WERI-Rb-1 (cell line): ENCODE measurements at regions not wholly inside any gene's neighbourhood (a gene's known extent, or its start where the extent isn't known, plus 50 kb on each side); places are given as distances from the start of the nearest gene placed in this dataset.

Experiments used
- DNase-seq: peaks from one replicate; pipeline ENCODE4 v3.0.0-alpha.2; 2020
- H3K27ac ChIP-seq: fragments of 250-450 bp; sonication (Bioruptor Pico); 2 replicates; pipeline ENCODE4 v1.5.1; 2020; ENCODE audit warnings: mild to moderate bottlenecking, moderate library complexity
- H3K27me3 ChIP-seq: fragments of 250-450 bp; sonication (Bioruptor Pico); 2 replicates; pipeline ENCODE4 v1.5.1; 2021; ENCODE audit warnings: mild to moderate bottlenecking, low read depth, moderate library complexity; ENCODE audit not compliant: insufficient read depth, severe bottlenecking
- H3K36me3 ChIP-seq: fragments of 250-450 bp; sonication (Bioruptor Pico); 2 replicates; pipeline ENCODE4 v1.5.1; 2020; ENCODE audit warnings: mild to moderate bottlenecking, moderate library complexity
- H3K4me3 ChIP-seq: 2 replicates; pipeline ENCODE4 v1.5.1; 2011; ENCODE audit warnings: low read depth, mild to moderate bottlenecking, control low read depth, low read length
- H3K9me3 ChIP-seq: fragments of 250-450 bp; sonication (Bioruptor Pico); 2 replicates; pipeline ENCODE4 v1.5.1; 2021; ENCODE audit warnings: mild to moderate bottlenecking, moderate library complexity; ENCODE audit not compliant: severe bottlenecking
- TF ChIP-seq, protein P1 (sequence below): IDR thresholded peaks from 2 replicates; pipeline ENCODE4 v1.5.1; 2011; ENCODE audit warnings: low read depth, mild to moderate bottlenecking, control low read depth, inconsistent platforms, low read length

DNA sequence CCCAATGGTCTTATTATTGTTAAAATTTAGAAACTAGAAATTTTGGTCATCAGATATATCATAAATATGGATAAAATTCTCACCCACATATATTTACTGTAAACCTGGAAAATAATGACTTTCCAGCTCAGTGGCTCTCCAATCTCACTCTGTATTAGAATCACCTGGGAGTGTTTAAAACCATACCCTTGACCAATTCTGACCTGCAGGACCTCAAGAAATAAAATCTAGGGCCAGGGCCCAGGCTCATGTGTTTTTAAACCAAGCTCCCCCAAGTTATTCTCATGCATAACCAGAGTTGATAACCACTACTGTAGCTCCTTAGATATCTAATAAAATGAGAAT, 372.1 kb downstream of the SHQ1 start:
- Histone ChIP-seq H3K4me3 (no peak overlapping the region), H3K27me3 (no peaks in the 10 kb centered on the region), H3K27ac (no peak overlapping the region), H3K36me3 (no peaks in the 10 kb centered on the region), H3K9me3 (no peaks in the 10 kb centered on the region)
- no peak for DNase-seq
- TF ChIP-seq, protein P1, sequence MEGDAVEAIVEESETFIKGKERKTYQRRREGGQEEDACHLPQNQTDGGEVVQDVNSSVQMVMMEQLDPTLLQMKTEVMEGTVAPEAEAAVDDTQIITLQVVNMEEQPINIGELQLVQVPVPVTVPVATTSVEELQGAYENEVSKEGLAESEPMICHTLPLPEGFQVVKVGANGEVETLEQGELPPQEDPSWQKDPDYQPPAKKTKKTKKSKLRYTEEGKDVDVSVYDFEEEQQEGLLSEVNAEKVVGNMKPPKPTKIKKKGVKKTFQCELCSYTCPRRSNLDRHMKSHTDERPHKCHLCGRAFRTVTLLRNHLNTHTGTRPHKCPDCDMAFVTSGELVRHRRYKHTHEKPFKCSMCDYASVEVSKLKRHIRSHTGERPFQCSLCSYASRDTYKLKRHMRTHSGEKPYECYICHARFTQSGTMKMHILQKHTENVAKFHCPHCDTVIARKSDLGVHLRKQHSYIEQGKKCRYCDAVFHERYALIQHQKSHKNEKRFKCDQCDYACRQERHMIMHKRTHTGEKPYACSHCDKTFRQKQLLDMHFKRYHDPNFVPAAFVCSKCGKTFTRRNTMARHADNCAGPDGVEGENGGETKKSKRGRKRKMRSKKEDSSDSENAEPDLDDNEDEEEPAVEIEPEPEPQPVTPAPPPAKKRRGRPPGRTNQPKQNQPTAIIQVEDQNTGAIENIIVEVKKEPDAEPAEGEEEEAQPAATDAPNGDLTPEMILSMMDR = no peak

GRCh38 chr3:72475258-72476138, 372.7 kb downstream of the SHQ1 start:
- Histone ChIP-seq H3K27me3 (no peaks in the 10 kb centered on the region), H3K4me3 (no peak overlapping the region), H3K27ac (no peak overlapping the region), H3K9me3 (no peaks in the 10 kb centered on the region), H3K36me3 (no peaks in the 10 kb centered on the region)
- no peak for DNase-seq
- TF ChIP-seq, protein P1 = no peak

DNA sequence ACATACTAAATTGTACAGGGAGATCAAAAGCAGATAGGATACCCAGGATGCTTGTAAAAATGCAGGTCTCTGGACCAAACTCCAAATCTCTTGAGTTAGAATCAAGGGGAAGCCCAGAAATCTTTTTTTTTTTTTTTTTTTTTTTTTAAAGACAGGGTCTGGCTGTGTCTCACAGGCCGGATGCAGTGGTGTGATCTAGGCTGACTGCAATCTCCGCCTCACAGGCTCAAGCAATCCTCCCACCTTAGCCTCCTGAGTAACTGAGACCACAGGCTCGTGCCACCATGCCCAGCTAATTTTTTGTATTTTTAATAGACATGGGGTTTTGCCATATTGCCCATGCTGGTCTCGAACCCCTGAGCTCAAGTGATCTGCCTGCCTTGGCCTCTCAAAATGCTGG, 373.5 kb downstream of the SHQ1 start:
- TF ChIP-seq, protein P1 = no peak
- Histone ChIP-seq H3K27me3 (no peaks in the 10 kb centered on the region), H3K36me3 (no peaks in the 10 kb centered on the region), H3K9me3 (no peaks in the 10 kb centered on the region), H3K4me3 (no peak overlapping the region), H3K27ac (no peak overlapping the region)
- DNase-seq = no peak

DNA sequence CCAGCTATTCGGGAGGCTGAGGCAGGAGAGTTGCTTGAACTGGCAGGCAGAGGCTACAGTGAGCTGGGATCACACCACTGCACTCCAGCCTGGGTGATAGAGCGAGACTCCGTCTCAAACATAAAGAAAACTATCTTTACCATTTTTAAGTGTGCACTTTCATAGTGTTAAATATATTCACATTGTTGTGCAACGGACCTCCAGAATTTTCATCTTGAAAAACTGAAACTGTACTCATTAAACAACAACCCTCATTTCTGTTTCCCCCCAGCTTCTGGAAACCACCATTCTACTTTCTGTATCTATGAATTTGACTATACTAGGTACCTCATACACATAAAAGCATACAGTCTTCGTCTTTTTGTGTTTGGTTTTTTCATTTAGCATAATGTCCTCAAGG, 375.1 kb downstream of the SHQ1 start:
- no peak for DNase-seq
- TF ChIP-seq, protein P1 = no peak
- no peaks in the 10 kb centered on the region for H3K9me3 ChIP-seq
- H3K27ac ChIP-seq = no peak overlapping the region
- H3K27me3 ChIP-seq = no peaks in the 10 kb centered on the region
- no peaks in the 10 kb centered on the region for H3K36me3 ChIP-seq
- no peak overlapping the region for H3K4me3 ChIP-seq

DNA sequence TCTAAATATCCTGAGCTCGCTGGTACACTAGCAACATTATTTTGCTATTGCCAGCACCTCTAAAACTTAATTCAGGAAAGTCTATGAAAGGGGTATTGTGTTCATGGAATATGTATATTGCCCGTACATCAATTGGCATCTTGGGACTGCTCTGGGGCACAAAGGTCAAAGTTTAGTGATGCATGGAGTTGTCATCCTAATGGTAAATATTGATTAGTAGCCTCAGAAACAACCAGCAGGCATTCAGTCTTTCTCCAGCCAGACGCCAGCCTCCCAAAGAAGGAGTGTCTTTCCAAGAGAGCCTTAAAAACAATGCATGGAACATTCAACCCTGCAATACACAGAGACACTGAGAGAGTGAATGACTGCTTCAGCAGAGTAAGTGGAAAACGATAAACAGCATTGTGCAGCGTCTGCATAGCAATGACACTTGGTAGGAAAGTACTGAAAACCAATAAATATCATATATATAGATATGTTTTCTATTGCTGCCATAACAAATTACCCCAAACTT, 377.3 kb downstream of the SHQ1 start:
- no peak for DNase-seq
- Histone ChIP-seq H3K4me3 (no peak overlapping the region), H3K27me3 (no peaks in the 10 kb centered on the region), H3K9me3 (no peaks in the 10 kb centered on the region), H3K36me3 (no peaks in the 10 kb centered on the region), H3K27ac (no peak overlapping the region)
- TF ChIP-seq, protein P1 = no peak
